Tongue (tissue), 1 donor: ENCODE measurements at regions not wholly inside any gene's neighbourhood (a gene's known extent, or its start where the extent isn't known, plus 50 kb on each side); places are given as distances from the start of the nearest gene placed in this dataset.
"Not testable (repeated sequence)": the region's sequence is repeated elsewhere in the genome, so short reads cannot be mapped to it uniquely, and the experiment has no call there.

Experiments
- DNase-seq: peaks from one replicate; pipeline ENCODE4 v3.0.0-alpha.2; 2015

- DNase-seq: not testable (repeated sequence)
Observed at GRCh38 chr17:27095821-27096220, 198.1 kb upstream of the WSB1 start.

- not testable (repeated sequence) for DNase-seq
Observed at GRCh38 chr17:27099266-27099665, 194.6 kb upstream of the WSB1 start.

GRCh38 chr17:27104605-27105221 lies 189.2 kb upstream of the WSB1 start:
- DNase-seq: not testable (repeated sequence)

- no peak for DNase-seq
Observed at GRCh38 chr17:27105636-27106035, 188.3 kb upstream of the WSB1 start.

GRCh38 chr17:27106347-27106981 lies 187.4 kb upstream of the WSB1 start:
- no peak for DNase-seq

- no peak for DNase-seq
Observed at GRCh38 chr17:27106982-27107360, 186.9 kb upstream of the WSB1 start.

GRCh38 chr17:27107386-27108328 lies 186.3 kb upstream of the WSB1 start:
- DNase-seq: not testable (repeated sequence)

- no peak for DNase-seq
Observed at GRCh38 chr17:27109346-27109745, 184.6 kb upstream of the WSB1 start.

GRCh38 chr17:27153005-27153404 lies 140.9 kb upstream of the WSB1 start:
- DNase-seq: no peak

GRCh38 chr17:27155866-27156265 lies 138.0 kb upstream of the WSB1 start:
- no peak for DNase-seq

- no peak for DNase-seq
Observed at GRCh38 chr17:27157297-27157696, 136.6 kb upstream of the WSB1 start.

GRCh38 chr17:27157898-27158297 lies 136.0 kb upstream of the WSB1 start:
- no peak for DNase-seq

GRCh38 chr17:27158382-27158781 lies 135.5 kb upstream of the WSB1 start:
- DNase-seq: no peak

- no peak for DNase-seq
Observed at GRCh38 chr17:27180322-27180721, 113.6 kb upstream of the WSB1 start.

- not testable (repeated sequence) for DNase-seq
Observed at GRCh38 chr17:27181379-27181925, 112.5 kb upstream of the WSB1 start.

GRCh38 chr17:27181935-27182334 lies 112.0 kb upstream of the WSB1 start:
- DNase-seq: no peak

GRCh38 chr17:27197505-27197904 lies 96.4 kb upstream of the WSB1 start:
- not testable (repeated sequence) for DNase-seq

- no peak for DNase-seq
Observed at GRCh38 chr17:27199948-27200347, 94.0 kb upstream of the WSB1 start.

- no peak for DNase-seq
Observed at GRCh38 chr17:27200476-27200875, 93.4 kb upstream of the WSB1 start.

- no peak for DNase-seq
Observed at GRCh38 chr17:27203241-27203640, 90.7 kb upstream of the WSB1 start.

- no peak for DNase-seq
Observed at GRCh38 chr17:27206447-27206846, 87.5 kb upstream of the WSB1 start.

GRCh38 chr17:27207073-27207513 lies 86.8 kb upstream of the WSB1 start:
- DNase-seq: no peak

GRCh38 chr17:27208370-27208769 lies 85.5 kb upstream of the WSB1 start:
- not testable (repeated sequence) for DNase-seq
